ENCODE measurements at regions not wholly inside any gene's neighbourhood (a gene's known extent, or its start where the extent isn't known, plus 50 kb on each side); places are given as distances from the start of the nearest gene placed in this dataset.

DNA sequence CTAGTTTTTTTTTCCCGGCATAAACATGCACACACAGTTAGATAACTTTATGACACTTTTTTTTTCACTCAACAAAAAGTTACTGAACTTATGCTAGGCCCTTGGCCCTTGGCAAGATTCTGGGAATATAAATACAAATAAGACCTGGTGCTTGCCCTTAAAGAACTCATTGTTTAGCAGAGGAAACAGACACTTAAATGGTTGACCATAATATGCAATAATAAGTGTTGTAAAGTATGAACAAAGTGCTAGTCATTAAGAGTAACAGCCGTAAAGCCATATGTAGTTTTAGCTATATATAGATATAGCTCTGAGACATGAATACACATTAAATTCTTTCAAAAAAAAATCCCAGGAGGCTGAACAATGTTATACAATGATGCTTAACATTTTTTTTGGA, 198.3 kb downstream of the CYYR1 start (continued):
- TF ChIP-seq, protein P1, sequence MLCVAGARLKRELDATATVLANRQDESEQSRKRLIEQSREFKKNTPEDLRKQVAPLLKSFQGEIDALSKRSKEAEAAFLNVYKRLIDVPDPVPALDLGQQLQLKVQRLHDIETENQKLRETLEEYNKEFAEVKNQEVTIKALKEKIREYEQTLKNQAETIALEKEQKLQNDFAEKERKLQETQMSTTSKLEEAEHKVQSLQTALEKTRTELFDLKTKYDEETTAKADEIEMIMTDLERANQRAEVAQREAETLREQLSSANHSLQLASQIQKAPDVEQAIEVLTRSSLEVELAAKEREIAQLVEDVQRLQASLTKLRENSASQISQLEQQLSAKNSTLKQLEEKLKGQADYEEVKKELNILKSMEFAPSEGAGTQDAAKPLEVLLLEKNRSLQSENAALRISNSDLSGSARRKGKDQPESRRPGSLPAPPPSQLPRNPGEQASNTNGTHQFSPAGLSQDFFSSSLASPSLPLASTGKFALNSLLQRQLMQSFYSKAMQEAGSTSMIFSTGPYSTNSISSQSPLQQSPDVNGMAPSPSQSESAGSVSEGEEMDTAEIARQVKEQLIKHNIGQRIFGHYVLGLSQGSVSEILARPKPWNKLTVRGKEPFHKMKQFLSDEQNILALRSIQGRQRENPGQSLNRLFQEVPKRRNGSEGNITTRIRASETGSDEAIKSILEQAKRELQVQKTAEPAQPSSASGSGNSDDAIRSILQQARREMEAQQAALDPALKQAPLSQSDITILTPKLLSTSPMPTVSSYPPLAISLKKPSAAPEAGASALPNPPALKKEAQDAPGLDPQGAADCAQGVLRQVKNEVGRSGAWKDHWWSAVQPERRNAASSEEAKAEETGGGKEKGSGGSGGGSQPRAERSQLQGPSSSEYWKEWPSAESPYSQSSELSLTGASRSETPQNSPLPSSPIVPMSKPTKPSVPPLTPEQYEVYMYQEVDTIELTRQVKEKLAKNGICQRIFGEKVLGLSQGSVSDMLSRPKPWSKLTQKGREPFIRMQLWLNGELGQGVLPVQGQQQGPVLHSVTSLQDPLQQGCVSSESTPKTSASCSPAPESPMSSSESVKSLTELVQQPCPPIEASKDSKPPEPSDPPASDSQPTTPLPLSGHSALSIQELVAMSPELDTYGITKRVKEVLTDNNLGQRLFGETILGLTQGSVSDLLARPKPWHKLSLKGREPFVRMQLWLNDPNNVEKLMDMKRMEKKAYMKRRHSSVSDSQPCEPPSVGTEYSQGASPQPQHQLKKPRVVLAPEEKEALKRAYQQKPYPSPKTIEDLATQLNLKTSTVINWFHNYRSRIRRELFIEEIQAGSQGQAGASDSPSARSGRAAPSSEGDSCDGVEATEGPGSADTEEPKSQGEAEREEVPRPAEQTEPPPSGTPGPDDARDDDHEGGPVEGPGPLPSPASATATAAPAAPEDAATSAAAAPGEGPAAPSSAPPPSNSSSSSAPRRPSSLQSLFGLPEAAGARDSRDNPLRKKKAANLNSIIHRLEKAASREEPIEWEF (CRISPR knock-in tag; IDR thresholded peaks at IDR 0.05) = no peak
- no peak for TF ChIP-seq HCFC1 (IDR thresholded peaks at IDR 0.05; ENCODE audit: low read depth, low read length)
- no peak for TF ChIP-seq TSC22D4 (tag; IDR thresholded peaks at IDR 0.05)
- no peak for TF ChIP-seq ZC3H4 (CRISPR knock-in tag; IDR thresholded peaks at IDR 0.05; ENCODE audit: borderline replicate concordance)

DNA sequence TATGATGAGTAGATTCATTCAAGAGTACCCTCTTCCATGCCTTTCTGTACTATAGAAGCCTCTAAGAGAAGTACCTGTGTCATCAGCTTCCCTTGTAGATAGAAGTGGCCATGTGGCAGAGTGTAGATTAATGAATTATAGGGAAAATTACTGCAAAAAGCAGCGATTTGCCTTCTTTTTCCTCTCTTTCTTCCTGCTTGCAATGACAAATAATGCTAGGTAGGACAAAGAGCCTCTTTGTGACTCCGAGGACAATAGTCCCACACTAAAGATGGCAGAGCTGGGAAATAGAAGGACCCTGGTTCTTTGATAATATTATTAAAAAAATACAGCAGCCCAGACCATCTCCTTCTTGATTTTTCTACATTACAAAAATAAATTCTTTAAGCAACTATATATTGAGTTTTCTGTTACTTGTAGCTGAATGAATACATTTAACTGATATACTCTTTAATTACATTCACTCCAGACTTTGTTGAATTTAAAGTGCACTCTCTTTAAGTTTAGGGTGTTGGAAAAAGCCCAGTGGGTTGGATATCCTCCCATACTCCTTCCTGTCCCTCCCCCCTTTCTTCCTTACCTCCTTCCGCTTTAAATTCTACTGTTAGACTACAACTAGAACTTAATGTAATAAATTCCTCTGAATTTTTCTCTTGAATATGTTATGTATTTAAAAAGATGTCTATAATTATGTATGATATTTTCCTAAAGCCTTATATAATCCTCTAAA, 198.2 kb upstream of the APP start:
- 0% methylated on average over 3 of the region's 3 CpGs for WGBS (ENCODE audit: insufficient coverage, low coverage, missing lambda C conversion rate)
- H3K27ac ChIP-seq (ENCODE audit: extremely low read depth, low read depth, low read length) = no peak overlapping the region
- H3K9me1 ChIP-seq (ENCODE audit: control insufficient read depth, insufficient read depth, low read length) = no peaks in the 10 kb centered on the region
- H3K79me2 ChIP-seq (ENCODE audit: control insufficient read depth, insufficient read depth, low read length) = no peaks in the 10 kb centered on the region
- H3K9me3 ChIP-seq (replicated peaks; ENCODE audit: control insufficient read depth, insufficient read depth, low read depth, low read length) = no peaks in the 10 kb centered on the region; the same call in 1 of the 2 replicates
- DNase-seq (ENCODE audit: extremely low read depth in 1 of 4, low spot score in 3 of 4) (no peak), FAIRE-seq (no peak), ATAC-seq (no peak)
- no peak overlapping the region for H3K9ac ChIP-seq (ENCODE audit: insufficient read depth in 1 of 2, low read depth in 2 of 2, low read length in 2 of 2)
- H3K27me3 ChIP-seq (ENCODE audit: control insufficient read depth in 2 of 2, insufficient read depth in 2 of 2, low read length in 2 of 2) = no peaks in the 10 kb centered on the region
- ChIA-PET POLR2A (interaction anchor here (1.4 kb wide), 1 partner anchor 18 kb away, joined by 4 read pairs; no protein-coding TSS in a partner anchor), CTCF (ENCODE audit: low intra/inter-chr PET ratio) (no interaction called here)
- in situ Hi-C loops (cut with MboI) (no loop called here), intact Hi-C loops (cut with micrococcal nuclease) (no loop called here)
- no peak overlapping the region for H2AFZ ChIP-seq (ENCODE audit: low read depth, low read length)
- H3K36me3 ChIP-seq (ENCODE audit: control insufficient read depth, insufficient read depth, low read length) = no peaks in the 10 kb centered on the region
- H3K4me3 ChIP-seq = no peak overlapping the region
- no TSS peak for BruUV-seq (replicated peaks)
- H3K4me2 ChIP-seq (ENCODE audit: insufficient read depth, low read length) = no peak overlapping the region
- no peaks in the 10 kb centered on the region for H4K20me1 ChIP-seq (replicated peaks; ENCODE audit: control insufficient read depth, insufficient read depth, low read length)
- no peaks in the 10 kb centered on the region for H3K4me1 ChIP-seq (replicated peaks in 1 of 2; ENCODE audit: control insufficient read depth in 2 of 2, insufficient read depth in 2 of 2, low read length in 2 of 2)
- TF ChIP-seq, protein P2, sequence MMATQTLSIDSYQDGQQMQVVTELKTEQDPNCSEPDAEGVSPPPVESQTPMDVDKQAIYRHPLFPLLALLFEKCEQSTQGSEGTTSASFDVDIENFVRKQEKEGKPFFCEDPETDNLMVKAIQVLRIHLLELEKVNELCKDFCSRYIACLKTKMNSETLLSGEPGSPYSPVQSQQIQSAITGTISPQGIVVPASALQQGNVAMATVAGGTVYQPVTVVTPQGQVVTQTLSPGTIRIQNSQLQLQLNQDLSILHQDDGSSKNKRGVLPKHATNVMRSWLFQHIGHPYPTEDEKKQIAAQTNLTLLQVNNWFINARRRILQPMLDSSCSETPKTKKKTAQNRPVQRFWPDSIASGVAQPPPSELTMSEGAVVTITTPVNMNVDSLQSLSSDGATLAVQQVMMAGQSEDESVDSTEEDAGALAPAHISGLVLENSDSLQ (IDR thresholded peaks at IDR 0.05) = no peak
- TF ChIP-seq STAT5B (CRISPR knock-in tag; IDR thresholded peaks at IDR 0.05) (no peak), MAFK (IDR thresholded peaks at IDR 0.05; ENCODE audit: low read length) (no peak), MYBL2 (IDR thresholded peaks at IDR 0.05; ENCODE audit: low read depth) (no peak), MYBL2 (CRISPR knock-in tag; IDR thresholded peaks at IDR 0.05; ENCODE audit: borderline replicate concordance) (no peak), MEF2D (tag; conservative IDR thresholded peaks at IDR 0.05; ENCODE audit: low read depth) (no peak), NUFIP1 (IDR thresholded peaks at IDR 0.05; ENCODE audit: partially characterized antibody) (no peak)
- TF ChIP-seq, protein P3, sequence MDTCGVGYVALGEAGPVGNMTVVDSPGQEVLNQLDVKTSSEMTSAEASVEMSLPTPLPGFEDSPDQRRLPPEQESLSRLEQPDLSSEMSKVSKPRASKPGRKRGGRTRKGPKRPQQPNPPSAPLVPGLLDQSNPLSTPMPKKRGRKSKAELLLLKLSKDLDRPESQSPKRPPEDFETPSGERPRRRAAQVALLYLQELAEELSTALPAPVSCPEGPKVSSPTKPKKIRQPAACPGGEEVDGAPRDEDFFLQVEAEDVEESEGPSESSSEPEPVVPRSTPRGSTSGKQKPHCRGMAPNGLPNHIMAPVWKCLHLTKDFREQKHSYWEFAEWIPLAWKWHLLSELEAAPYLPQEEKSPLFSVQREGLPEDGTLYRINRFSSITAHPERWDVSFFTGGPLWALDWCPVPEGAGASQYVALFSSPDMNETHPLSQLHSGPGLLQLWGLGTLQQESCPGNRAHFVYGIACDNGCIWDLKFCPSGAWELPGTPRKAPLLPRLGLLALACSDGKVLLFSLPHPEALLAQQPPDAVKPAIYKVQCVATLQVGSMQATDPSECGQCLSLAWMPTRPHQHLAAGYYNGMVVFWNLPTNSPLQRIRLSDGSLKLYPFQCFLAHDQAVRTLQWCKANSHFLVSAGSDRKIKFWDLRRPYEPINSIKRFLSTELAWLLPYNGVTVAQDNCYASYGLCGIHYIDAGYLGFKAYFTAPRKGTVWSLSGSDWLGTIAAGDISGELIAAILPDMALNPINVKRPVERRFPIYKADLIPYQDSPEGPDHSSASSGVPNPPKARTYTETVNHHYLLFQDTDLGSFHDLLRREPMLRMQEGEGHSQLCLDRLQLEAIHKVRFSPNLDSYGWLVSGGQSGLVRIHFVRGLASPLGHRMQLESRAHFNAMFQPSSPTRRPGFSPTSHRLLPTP (IDR thresholded peaks at IDR 0.05; ENCODE audit: borderline replicate concordance, extremely low read depth, insufficient read length) = no peak
